ENCODE measurements at regions not wholly inside any gene's neighbourhood (a gene's known extent, or its start where the extent isn't known, plus 50 kb on each side); places are given as distances from the start of the nearest gene placed in this dataset.

DNA sequence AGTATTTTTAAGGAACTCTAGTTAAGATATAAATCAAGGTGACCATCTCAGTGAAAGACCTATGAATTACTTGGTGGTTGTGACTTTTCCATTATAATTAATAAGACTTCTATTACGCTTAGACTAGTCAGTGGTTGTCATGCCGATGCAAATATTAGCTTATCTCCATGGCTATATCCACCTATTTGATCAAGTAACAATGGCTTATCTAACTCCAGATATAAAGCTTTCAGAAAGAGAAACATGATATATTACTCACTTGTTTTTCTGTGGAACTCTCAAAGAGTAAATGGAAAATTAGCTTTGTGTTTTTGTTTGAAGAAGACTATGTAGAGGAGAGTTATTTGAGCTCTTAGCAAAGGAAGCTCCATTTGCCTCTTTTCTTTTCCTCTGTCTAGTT, 323.8 kb upstream of the DCN start:
- TF ChIP-seq, protein P1, sequence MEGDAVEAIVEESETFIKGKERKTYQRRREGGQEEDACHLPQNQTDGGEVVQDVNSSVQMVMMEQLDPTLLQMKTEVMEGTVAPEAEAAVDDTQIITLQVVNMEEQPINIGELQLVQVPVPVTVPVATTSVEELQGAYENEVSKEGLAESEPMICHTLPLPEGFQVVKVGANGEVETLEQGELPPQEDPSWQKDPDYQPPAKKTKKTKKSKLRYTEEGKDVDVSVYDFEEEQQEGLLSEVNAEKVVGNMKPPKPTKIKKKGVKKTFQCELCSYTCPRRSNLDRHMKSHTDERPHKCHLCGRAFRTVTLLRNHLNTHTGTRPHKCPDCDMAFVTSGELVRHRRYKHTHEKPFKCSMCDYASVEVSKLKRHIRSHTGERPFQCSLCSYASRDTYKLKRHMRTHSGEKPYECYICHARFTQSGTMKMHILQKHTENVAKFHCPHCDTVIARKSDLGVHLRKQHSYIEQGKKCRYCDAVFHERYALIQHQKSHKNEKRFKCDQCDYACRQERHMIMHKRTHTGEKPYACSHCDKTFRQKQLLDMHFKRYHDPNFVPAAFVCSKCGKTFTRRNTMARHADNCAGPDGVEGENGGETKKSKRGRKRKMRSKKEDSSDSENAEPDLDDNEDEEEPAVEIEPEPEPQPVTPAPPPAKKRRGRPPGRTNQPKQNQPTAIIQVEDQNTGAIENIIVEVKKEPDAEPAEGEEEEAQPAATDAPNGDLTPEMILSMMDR (conservative IDR thresholded peaks at IDR 0.05; ENCODE audit: low read length): no peak
- TF ChIP-seq EZH2phosphoT487 (IDR thresholded peaks at IDR 0.05; ENCODE audit: borderline replicate concordance, low read depth, low read length): no peak
